ENCODE measurements at regions not wholly inside any gene's neighbourhood (a gene's known extent, or its start where the extent isn't known, plus 50 kb on each side); places are given as distances from the start of the nearest gene placed in this dataset.

- in situ Hi-C loops (cut with MboI; ENCODE audit: low pct_unique_long_range_greater_than_20kb, low sequenced_read_pairs, unreplicated experiment): loop anchor here (25.0 kb wide), 1 partner anchor 94 kb away; the partner anchor contains the start of gene SYNDIG1
- DNase-seq (ENCODE audit: low spot score): no peak
- TF ChIP-seq CTCF (IDR thresholded peaks at IDR 0.05; ENCODE audit: extremely low read depth, insufficient read depth, missing control alignments): no peak
Measured at GRCh38 chr20:24368253-24368652, 101.2 kb upstream of the SYNDIG1 start.

- in situ Hi-C loops (cut with MboI; ENCODE audit: low pct_unique_long_range_greater_than_20kb, low sequenced_read_pairs, unreplicated experiment): loop anchor here (25.0 kb wide), 1 partner anchor 96 kb away; the partner anchor contains the start of gene SYNDIG1
- no peak for DNase-seq (ENCODE audit: low spot score)
- TF ChIP-seq CTCF (IDR thresholded peaks at IDR 0.05; ENCODE audit: extremely low read depth, insufficient read depth, missing control alignments): no peak
Measured at GRCh38 chr20:24366336-24367004, 103.0 kb upstream of the SYNDIG1 start.

- in situ Hi-C loops (cut with MboI; ENCODE audit: low pct_unique_long_range_greater_than_20kb, low sequenced_read_pairs, unreplicated experiment): loop anchor here (25.0 kb wide), 1 partner anchor 97 kb away; the partner anchor contains the start of gene SYNDIG1
- no peak for TF ChIP-seq CTCF (IDR thresholded peaks at IDR 0.05; ENCODE audit: extremely low read depth, insufficient read depth, missing control alignments)
- no peak for DNase-seq (ENCODE audit: low spot score)
Measured at GRCh38 chr20:24365670-24366069, 103.8 kb upstream of the SYNDIG1 start.

GRCh38 chr20:24364482-24364881 lies 104.9 kb upstream of the SYNDIG1 start:
- DNase-seq (ENCODE audit: low spot score): no peak
- TF ChIP-seq CTCF (IDR thresholded peaks at IDR 0.05; ENCODE audit: extremely low read depth, insufficient read depth, missing control alignments): no peak
- in situ Hi-C loops (cut with MboI; ENCODE audit: low pct_unique_long_range_greater_than_20kb, low sequenced_read_pairs, unreplicated experiment): loop anchor here (25.0 kb wide), 1 partner anchor 98 kb away; the partner anchor contains the start of gene SYNDIG1

- no peak for DNase-seq (ENCODE audit: low spot score)
- in situ Hi-C loops (cut with MboI; ENCODE audit: low pct_unique_long_range_greater_than_20kb, low sequenced_read_pairs, unreplicated experiment): loop anchor here (25.0 kb wide), 1 partner anchor 99 kb away; the partner anchor contains the start of gene SYNDIG1
- no peak for TF ChIP-seq CTCF (IDR thresholded peaks at IDR 0.05; ENCODE audit: extremely low read depth, insufficient read depth, missing control alignments)
Measured at GRCh38 chr20:24363031-24363430, 106.4 kb upstream of the SYNDIG1 start.

- in situ Hi-C loops (cut with MboI; ENCODE audit: low pct_unique_long_range_greater_than_20kb, low sequenced_read_pairs, unreplicated experiment): loop anchor here (25.0 kb wide), 1 partner anchor 100 kb away; the partner anchor contains the start of gene SYNDIG1
- TF ChIP-seq CTCF (IDR thresholded peaks at IDR 0.05; ENCODE audit: extremely low read depth, insufficient read depth, missing control alignments): no peak
- DNase-seq (ENCODE audit: low spot score): no peak
Measured at GRCh38 chr20:24362080-24362479, 107.3 kb upstream of the SYNDIG1 start.

All from GM13977 (cell line).